ENCODE measurements at regions not wholly inside any gene's neighbourhood (a gene's known extent, or its start where the extent isn't known, plus 50 kb on each side); places are given as distances from the start of the nearest gene placed in this dataset.
"Not testable (repeated sequence)": the region's sequence is repeated elsewhere in the genome, so short reads cannot be mapped to it uniquely, and the experiment has no call there.

GRCh38 chr9:84517026-84517425, 152.5 kb upstream of the NTRK2 start:
- H3K4me3 ChIP-seq: no peak overlapping the region
- no peaks in the 10 kb centered on the region for H3K9me3 ChIP-seq
- in situ Hi-C loops (cut with MboI; ENCODE audit: low sequenced_read_pairs in 4 of 4) (no loop called here), intact Hi-C loops (cut with DNase I; ENCODE audit: low total_unique reads) (no loop called here)
- H3K27me3 ChIP-seq: no peaks in the 10 kb centered on the region
- no peak for TF ChIP-seq POLR2A (IDR thresholded peaks at IDR 0.05)
- no peak for TF ChIP-seq CTCF (IDR thresholded peaks at IDR 0.05 in 4 of 5, conservative IDR thresholded peaks at IDR 0.05 in 1 of 5)
- no peak for ATAC-seq
- no peaks in the 10 kb centered on the region for H3K36me3 ChIP-seq
- no peak overlapping the region for H3K27ac ChIP-seq
- no peaks in the 10 kb centered on the region for H3K4me1 ChIP-seq
- no peak for DNase-seq

GRCh38 chr9:84519413-84519812, 150.1 kb upstream of the NTRK2 start:
- H3K9me3 ChIP-seq: no peaks in the 10 kb centered on the region
- DNase-seq (no peak), ATAC-seq (no peak)
- intact Hi-C loops (cut with DNase I; ENCODE audit: low total_unique reads) (no loop called here), in situ Hi-C loops (cut with MboI; ENCODE audit: low sequenced_read_pairs in 4 of 4) (no loop called here)
- no peak overlapping the region for H3K27ac ChIP-seq
- no peak overlapping the region for H3K4me3 ChIP-seq
- H3K27me3 ChIP-seq: no peaks in the 10 kb centered on the region
- no peak for TF ChIP-seq CTCF (IDR thresholded peaks at IDR 0.05 in 4 of 5, conservative IDR thresholded peaks at IDR 0.05 in 1 of 5)
- no peaks in the 10 kb centered on the region for H3K36me3 ChIP-seq
- H3K4me1 ChIP-seq: no peaks in the 10 kb centered on the region

- ATAC-seq (no peak), DNase-seq (no peak)
- Histone ChIP-seq H3K27ac (no peak overlapping the region), H3K4me3 (no peak overlapping the region), H3K27me3 (no peaks in the 10 kb centered on the region), H3K36me3 (no peaks in the 10 kb centered on the region), H3K9me3 (no peaks in the 10 kb centered on the region), H3K4me1 (no peaks in the 10 kb centered on the region)
- in situ Hi-C loops (cut with MboI; ENCODE audit: low sequenced_read_pairs in 4 of 4): no loop called here
- intact Hi-C loops (cut with DNase I; ENCODE audit: low total_unique reads): no loop called here
- TF ChIP-seq POLR2A (IDR thresholded peaks at IDR 0.05) (no peak), CTCF (IDR thresholded peaks at IDR 0.05 in 4 of 5, conservative IDR thresholded peaks at IDR 0.05 in 1 of 5) (no peak)
These were observed 148.3 kb upstream of the NTRK2 start for GRCh38 chr9:84521208-84521607.

GRCh38 chr9:84526211-84526610, 143.3 kb upstream of the NTRK2 start:
- DNase-seq; ATAC-seq; H3K36me3 ChIP-seq; H3K4me1 ChIP-seq; H3K27ac ChIP-seq; in situ Hi-C loops (cut with MboI; ENCODE audit: low sequenced_read_pairs in 4 of 4); H3K9me3 ChIP-seq; H3K27me3 ChIP-seq; intact Hi-C loops (cut with DNase I; ENCODE audit: low total_unique reads); H3K4me3 ChIP-seq: not testable (repeated sequence)

GRCh38 chr9:84527060-84527720, 142.3 kb upstream of the NTRK2 start:
- H3K4me1 ChIP-seq; H3K9me3 ChIP-seq; H3K27me3 ChIP-seq; in situ Hi-C loops (cut with MboI; ENCODE audit: low sequenced_read_pairs in 4 of 4); H3K36me3 ChIP-seq; DNase-seq; H3K4me3 ChIP-seq; H3K27ac ChIP-seq; ATAC-seq; intact Hi-C loops (cut with DNase I; ENCODE audit: low total_unique reads): not testable (repeated sequence)

GRCh38 chr9:84535973-84536372, 133.6 kb upstream of the NTRK2 start:
- intact Hi-C loops (cut with DNase I; ENCODE audit: low total_unique reads); DNase-seq; in situ Hi-C loops (cut with MboI; ENCODE audit: low sequenced_read_pairs in 4 of 4); H3K9me3 ChIP-seq; H3K4me3 ChIP-seq; H3K36me3 ChIP-seq; H3K27ac ChIP-seq; H3K4me1 ChIP-seq; H3K27me3 ChIP-seq; ATAC-seq: not testable (repeated sequence)
